ENCODE measurements at regions not wholly inside any gene's neighbourhood (a gene's known extent, or its start where the extent isn't known, plus 50 kb on each side); places are given as distances from the start of the nearest gene placed in this dataset.

DNA sequence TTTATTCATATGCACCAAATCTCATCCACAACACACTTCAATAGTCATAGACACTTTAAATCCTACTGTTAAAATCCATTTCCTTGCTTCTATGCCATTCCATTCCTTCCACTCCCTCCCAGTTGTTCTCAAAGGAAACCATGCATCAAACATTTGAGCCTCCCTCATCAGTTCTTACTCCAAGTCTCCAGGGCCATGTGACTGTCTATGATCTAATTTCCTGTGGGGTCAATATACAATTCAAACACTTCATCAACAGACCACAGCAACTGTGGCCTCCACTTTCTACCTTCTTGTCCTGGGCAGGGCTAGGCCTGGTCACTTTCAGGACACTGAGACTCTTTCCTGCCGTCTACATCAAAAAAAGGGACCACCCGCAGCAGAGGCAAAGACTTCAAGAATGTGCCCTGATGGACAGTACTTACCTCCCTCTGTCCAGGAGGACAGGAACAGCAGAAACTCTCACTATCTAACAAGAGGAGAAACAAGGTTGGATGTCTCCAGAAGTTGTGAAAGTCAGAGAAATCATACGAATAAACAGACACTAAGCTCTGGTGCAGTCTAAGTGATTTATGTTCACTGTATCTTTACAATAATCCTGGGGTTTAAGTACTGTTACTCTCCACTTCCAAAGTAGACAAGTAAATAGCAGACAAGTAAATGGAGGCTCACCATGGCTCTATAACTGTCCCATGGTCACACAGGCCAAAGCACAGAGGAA, 160.2 kb downstream of the QRSL1 start:
- no peak for TF ChIP-seq CTCF (IDR thresholded peaks at IDR 0.05)
- no peak for TF ChIP-seq POLR2A (IDR thresholded peaks at IDR 0.05)
- no peak for TF ChIP-seq POLR2AphosphoS5 (IDR thresholded peaks at IDR 0.05)
- no peak for TF ChIP-seq EP300 (IDR thresholded peaks at IDR 0.05)
